Neuron (in vitro differentiated cells): ENCODE measurements at regions not wholly inside any gene's neighbourhood (a gene's known extent, or its start where the extent isn't known, plus 50 kb on each side); places are given as distances from the start of the nearest gene placed in this dataset.

Experiments
- H2AFZ ChIP-seq: one replicate; pipeline ENCODE4 v1.6.1; 2013; ENCODE audit warnings: low read depth, mild to moderate bottlenecking, inconsistent platforms, low read length, moderate library complexity
- H3K27me3 ChIP-seq: one replicate; pipeline ENCODE4 v1.6.1; 2013; ENCODE audit warnings: low read length; ENCODE audit not compliant: insufficient read depth
- H3K36me3 ChIP-seq: one replicate; pipeline ENCODE4 v1.6.1; 2013; ENCODE audit warnings: low read length; ENCODE audit not compliant: insufficient read depth
- H3K4me1 ChIP-seq: one replicate; pipeline ENCODE4 v1.6.1; 2013; ENCODE audit warnings: low read length; ENCODE audit not compliant: insufficient read depth
- H3K4me3 ChIP-seq: 2 replicates; pipeline ENCODE4 v1.5.1; 2013; ENCODE audit warnings: mild to moderate bottlenecking, low read length, moderate library complexity
- H3K9me3 ChIP-seq: one replicate; pipeline ENCODE4 v1.6.1; 2013; ENCODE audit warnings: low read length

DNA sequence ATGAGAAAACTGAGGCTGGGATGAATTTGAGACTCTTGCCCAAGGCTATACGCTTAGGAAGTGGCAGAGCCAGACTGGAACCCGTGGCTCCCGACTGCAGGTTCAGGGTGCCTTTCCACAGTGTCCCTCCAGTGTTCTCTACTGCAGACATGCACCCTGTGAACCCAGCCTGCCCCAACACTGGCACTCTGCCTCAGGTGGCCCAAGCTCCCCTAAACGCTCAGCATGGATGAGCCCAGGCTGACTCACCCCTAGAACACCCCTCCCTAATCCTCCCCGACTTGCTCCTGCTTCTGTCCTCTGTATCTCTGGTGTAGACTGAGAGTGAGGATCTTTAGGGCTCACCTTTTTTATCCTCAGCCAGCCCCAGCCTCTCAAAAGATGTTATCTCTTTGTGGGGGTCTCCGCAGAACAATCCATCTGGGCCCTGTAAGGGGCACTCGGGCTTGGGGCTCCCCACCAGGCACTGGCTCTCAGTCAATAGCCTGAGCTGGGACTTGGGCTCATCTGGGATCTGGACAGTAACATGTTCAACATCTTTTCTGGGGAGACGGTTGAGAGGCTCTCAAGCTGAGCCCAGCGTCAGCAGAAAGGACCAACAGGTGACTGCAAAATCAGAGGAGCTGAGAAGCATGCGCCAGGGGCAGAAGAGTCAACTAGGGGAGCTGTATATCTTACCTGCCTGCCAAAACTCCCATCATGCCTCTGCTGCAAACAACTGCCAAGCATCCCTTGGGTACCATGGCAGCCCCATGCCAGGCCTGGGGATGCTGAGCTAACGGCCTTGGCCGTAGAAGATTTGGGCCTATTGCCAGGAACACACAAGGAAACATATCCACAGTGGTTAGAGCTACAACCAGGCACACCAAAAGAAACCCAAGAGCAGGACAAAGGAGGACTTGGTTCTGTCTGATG is 176.2 kb downstream of the BUD13 start:
- H3K9me3 ChIP-seq, result no peaks in the 10 kb centered on the region
- no peaks in the 10 kb centered on the region for H3K36me3 ChIP-seq
- no peaks in the 10 kb centered on the region for H3K4me1 ChIP-seq
- no peak overlapping the region for H2AFZ ChIP-seq
- no peak overlapping the region for H3K4me3 ChIP-seq
- peaks cover 16% of the 10 kb centered on the region for H3K27me3 ChIP-seq

DNA sequence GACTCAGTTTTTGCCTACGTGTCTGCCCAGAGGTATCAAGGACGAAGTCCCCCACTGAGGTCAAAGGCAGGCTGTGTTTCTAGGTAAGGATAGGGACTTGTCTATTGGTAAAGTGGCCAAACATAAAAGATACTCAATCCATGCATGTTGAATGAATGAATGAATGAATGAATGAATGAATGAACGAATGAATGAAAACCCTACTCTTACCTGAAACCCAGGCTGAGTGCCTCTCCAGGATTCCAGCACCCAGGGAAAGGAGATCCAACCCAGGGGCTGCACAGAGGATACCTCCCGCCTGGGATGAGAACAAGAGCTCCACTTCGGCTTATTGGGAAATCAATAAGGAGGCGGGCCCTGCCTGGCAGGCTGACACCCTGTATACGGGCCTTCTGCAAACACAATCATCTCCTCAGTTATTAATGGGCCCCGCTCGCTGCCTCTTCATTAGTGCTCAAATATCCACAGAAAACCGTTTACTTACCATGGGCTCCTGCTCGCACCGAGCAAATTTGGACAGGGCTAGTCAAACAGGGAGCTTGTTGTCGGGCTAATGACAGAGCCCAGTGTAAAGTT is 177.4 kb downstream of the BUD13 start:
- Histone ChIP-seq H3K4me3 (no peak overlapping the region), H3K4me1 (no peaks in the 10 kb centered on the region), H3K36me3 (no peaks in the 10 kb centered on the region), H2AFZ (no peak overlapping the region), H3K27me3 (peaks cover 16% of the 10 kb centered on the region), H3K9me3 (no peaks in the 10 kb centered on the region)

DNA sequence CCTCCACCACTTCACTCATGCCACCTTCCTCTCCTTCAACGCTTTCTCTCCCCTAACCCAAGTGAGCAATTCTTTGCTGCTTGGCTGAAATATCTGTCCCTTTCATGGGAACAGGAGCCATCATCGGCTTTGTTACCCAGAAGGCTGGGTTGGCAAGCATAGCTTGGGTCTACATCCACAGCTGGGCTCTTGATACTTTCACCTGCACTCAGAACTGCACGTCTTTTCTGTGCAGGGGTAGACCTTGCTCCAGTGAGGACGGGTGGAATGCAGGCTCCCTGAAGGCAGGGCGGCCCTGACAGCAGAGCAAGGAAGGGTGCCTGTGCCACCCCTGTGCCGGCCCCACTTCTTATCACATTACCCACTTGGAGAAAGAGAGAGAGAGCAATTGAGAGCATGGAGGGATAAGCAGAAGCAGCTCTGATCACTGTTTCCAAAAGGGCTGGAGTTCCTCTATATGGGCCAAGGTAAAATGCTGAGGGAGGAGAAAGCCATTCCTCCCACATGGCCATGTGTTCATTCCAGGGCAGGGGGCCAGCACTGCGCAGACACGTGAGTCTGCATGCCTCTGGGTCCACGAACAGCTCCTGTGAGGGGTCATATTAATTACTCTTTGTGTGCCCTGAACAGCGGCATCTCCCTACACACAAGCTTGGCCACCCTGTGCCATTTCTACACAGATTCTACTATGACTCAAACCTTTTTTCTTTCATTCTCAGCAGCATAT is 181.8 kb downstream of the BUD13 start:
- Histone ChIP-seq H3K4me3 (no peak overlapping the region), H3K27me3 (peaks cover 6% of the 10 kb centered on the region), H3K9me3 (no peaks in the 10 kb centered on the region), H3K4me1 (no peaks in the 10 kb centered on the region), H3K36me3 (no peaks in the 10 kb centered on the region), H2AFZ (no peak overlapping the region)

DNA sequence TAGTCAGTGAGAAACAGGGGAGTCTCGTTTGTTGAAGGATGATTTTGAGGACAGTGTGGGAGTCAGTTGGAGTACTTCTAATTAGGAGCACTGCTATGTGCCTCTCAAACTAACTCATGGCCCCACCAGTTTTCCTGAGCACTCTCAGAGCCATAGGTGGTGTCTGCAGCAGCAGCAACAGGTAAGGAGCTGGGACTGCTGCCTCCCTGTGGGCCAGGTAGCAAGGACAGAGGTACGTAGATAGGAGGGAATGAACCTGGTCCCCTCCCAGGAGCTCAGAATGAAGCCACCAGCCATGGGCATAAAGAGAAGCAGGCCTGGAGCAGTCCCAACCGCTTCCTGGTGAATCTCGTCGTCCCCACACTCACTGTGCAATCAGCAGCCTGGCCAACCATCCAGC is 183.4 kb downstream of the BUD13 start:
- H3K4me1 ChIP-seq, result no peaks in the 10 kb centered on the region
- H3K36me3 ChIP-seq, result no peaks in the 10 kb centered on the region
- peaks cover 3% of the 10 kb centered on the region for H3K27me3 ChIP-seq
- H3K9me3 ChIP-seq, result no peaks in the 10 kb centered on the region
- no peak overlapping the region for H3K4me3 ChIP-seq
- H2AFZ ChIP-seq, result no peak overlapping the region

DNA sequence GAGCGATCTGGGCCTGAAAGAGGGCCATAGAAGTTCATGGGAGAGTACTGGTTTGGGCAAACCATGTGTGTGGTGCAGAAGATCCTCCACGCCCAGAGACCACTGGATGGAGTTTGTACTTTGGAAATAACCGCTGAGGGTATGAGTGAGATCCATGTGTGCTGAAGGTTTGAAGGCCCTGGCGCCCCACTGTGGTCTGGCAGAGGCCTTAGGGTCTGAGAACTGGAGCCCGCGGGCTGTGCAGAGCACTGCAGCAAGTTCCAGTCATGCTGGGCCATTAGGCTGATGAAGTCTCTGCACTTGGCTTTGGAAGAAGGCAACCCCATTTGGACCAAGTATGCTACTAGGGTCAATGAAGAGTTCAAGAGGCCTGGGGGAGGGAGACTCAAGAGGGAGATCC is 186.4 kb downstream of the BUD13 start:
- peaks cover 31% of the 10 kb centered on the region for H3K27me3 ChIP-seq
- no peaks in the 10 kb centered on the region for H3K36me3 ChIP-seq
- H2AFZ ChIP-seq, result no peak overlapping the region
- H3K9me3 ChIP-seq, result no peaks in the 10 kb centered on the region
- peaks cover 4% of the 10 kb centered on the region for H3K4me1 ChIP-seq
- H3K4me3 ChIP-seq, result no peak overlapping the region

DNA sequence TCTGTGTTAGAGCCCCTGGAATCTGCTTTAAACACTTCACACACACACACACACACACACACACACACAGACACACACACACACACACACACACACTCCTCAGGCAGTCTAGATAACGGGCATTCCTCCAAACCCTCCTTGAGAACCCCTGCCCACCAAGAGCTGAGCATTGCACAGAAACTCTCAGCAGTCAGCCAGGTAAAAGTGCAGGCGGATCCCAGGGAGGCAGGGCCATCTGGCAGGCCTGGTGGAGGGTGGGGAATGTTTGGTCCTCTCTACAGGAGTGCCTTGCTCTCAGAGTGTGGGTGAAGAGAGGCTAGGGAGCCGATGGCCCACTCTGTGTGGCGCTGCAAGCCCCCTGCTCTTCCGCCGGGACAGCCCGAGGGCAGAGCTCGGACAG is 190.2 kb downstream of the BUD13 start:
- Histone ChIP-seq H3K4me1 (peaks cover 4% of the 10 kb centered on the region), H3K4me3 (no peak overlapping the region), H3K36me3 (no peaks in the 10 kb centered on the region), H3K9me3 (no peaks in the 10 kb centered on the region), H2AFZ (no peak overlapping the region), H3K27me3 (peaks cover 67% of the 10 kb centered on the region)

DNA sequence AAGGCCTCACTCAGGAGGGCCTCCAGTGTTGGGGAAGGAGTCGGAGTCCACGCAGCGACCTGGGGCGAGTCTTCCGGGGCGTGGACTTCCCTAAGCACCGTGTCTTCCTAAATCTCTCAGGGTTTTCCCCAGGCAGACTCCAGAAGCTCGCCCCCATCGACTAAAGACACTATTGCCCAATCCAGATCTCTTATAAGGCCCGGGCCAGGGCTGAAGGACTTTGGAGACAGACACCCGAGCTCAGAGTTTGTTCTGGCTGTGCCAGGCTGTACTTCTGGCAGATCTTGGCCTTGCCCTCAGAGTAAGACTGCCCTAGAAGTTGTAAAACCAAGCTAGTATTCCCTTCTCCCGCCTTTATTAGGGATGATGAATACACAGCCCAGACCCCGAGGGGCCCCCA is 191.4 kb downstream of the BUD13 start:
- Histone ChIP-seq H3K4me3 (no peak overlapping the region), H3K27me3 (peaks cover 79% of the 10 kb centered on the region), H3K9me3 (no peaks in the 10 kb centered on the region)

DNA sequence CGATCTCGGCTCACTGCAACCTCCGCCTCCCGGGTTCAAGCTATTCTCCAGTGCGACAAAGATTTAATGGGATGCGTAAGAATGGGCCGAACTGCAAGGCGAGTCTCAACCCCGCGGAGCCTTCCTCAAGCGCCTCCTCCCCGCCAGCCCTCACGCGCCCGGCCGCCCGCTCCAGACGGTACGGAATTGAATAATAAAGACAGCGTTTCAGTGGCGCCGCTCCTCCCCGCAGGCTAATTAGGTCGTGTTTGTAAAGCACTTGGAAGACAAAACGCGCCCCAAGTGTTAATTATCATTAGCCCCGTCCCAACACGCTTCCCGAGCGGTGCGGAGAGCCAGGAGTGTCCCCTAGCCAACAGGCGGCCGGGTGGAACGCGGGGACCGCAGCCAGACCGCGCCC is 192.0 kb downstream of the BUD13 start:
- Histone ChIP-seq H3K4me1 (peaks cover 4% of the 10 kb centered on the region), H3K4me3 (no peak overlapping the region), H3K27me3 (peaks cover 79% of the 10 kb centered on the region), H3K36me3 (no peaks in the 10 kb centered on the region), H3K9me3 (no peaks in the 10 kb centered on the region), H2AFZ (no peak overlapping the region)

More for the DNA sequence above, 191.4 kb downstream of the BUD13 start:
- peaks cover 4% of the 10 kb centered on the region for H3K4me1 ChIP-seq
- no peaks in the 10 kb centered on the region for H3K36me3 ChIP-seq
- H2AFZ ChIP-seq, result no peak overlapping the region

DNA sequence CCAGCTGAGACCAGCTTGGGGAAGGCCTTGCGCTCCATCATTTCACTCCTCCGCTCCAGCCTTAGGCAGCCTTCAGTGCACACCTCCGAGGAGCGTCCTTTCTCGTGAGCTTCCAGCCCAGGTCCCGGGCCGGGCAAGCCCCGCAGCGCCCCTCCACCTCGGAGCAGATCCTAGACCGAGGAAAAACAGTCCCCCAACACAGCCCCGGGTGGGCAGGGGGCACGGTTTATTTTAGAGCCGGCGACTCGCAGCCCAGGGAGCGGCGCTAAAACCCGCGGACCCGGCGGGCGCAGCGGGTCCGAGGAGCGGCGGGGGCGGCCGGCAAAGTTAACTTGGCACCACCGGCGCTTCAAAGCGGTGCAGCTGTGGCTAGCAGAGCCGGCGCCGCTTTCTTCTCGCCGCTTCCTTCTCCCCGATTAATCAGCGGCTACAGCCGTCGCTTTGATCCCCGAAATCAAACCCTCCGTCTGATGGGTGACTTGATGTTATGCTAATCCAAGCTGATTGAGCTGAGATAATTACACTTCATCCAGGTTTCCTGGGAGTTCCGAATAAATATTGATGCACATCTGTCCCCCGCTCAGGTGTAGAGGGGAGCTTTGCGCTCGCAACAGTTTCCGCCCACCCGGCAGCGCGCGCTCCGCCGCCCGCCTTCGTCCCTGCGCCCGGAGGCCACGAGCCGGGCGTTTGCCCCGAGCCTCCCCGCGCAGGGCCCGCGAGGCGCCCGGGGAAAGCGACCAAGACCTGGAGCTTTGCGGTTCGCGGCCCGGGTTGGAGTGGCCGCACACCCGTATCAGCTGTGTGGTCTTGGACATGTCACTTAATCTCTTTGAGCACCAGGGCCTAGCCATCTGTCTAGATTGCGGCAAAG is 192.7 kb downstream of the BUD13 start:
- H3K4me3 ChIP-seq, result no peak overlapping the region

DNA sequence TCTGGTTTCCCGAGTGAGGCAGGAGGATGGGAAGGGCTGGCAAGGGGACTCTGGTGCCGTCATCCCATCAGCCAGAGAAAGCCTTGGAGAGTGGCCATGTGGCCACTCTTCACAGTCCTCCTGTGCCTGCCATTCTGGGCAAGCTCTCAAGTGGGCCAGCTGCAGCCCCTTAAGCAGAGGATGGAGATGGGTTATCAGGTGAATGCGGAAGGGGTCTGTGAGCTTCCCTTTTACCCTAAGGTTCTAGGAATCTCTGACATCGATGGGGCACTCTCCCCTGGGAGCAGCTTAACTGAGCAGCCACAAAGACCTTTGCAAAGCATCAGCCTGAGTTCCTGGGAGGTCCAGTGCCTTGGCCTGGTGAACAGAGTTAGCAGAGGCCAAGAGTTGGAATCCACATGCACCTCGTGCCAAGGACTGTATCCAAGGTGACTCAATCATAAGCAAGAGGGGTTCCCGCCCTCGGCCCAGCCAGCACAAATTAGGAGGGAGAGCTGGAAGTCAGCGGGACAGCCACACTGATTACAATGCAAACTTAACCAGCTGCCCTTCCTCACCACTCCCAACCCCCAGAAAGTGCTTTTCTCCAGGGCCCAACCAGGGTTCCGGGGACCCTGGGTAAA is 193.6 kb downstream of the BUD13 start:
- Histone ChIP-seq H3K4me1 (peaks cover 4% of the 10 kb centered on the region), H3K36me3 (no peaks in the 10 kb centered on the region), H2AFZ (no peak overlapping the region), H3K9me3 (no peaks in the 10 kb centered on the region), H3K27me3 (peaks cover 73% of the 10 kb centered on the region), H3K4me3 (no peak overlapping the region)

More for the DNA sequence above, 192.7 kb downstream of the BUD13 start:
- Histone ChIP-seq H3K9me3 (no peaks in the 10 kb centered on the region), H3K27me3 (peaks cover 79% of the 10 kb centered on the region), H2AFZ (no peak overlapping the region), H3K36me3 (no peaks in the 10 kb centered on the region), H3K4me1 (peaks cover 4% of the 10 kb centered on the region)

DNA sequence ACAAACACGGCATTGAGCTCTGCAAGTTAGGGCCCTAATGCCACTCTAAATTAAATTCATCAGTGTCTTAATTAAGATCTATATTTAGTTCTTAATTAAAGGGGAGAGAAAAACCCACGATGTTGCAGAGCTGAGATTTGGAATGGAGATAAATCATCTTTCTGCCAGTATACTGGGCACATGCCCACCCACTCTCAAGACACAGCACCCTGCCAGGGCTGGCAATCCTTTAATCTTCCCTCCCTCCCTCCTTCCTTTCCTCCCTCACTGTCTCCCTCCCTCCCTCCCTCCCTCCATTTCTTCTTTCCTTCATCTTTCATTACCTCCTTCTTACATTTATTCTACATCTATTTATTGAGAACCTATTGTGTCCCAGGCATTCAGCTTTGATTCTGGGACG is 194.8 kb downstream of the BUD13 start:
- H3K27me3 ChIP-seq, result peaks cover 62% of the 10 kb centered on the region
- no peak overlapping the region for H2AFZ ChIP-seq
- H3K4me1 ChIP-seq, result no peaks in the 10 kb centered on the region
- no peak overlapping the region for H3K4me3 ChIP-seq
- no peaks in the 10 kb centered on the region for H3K9me3 ChIP-seq
- H3K36me3 ChIP-seq, result no peaks in the 10 kb centered on the region

DNA sequence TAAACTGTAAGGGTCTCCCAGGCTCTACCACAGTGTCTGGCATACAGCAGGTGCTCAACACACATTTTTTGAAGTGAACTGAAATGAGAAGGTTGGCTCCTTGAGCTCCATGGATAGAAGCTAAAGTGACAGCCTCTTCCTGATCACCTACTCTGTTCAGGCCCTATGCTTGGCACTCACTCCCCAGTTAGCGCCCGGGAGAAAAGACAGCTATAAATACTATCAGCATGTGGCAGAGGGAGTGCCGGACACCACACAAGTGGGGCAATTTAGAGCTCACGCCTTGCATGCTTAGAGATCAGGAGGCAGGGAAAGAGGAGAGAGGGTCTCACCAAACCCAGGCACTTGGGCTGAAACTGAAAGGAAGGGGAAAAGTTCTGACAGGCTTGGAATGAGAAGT is 195.5 kb downstream of the BUD13 start:
- no peaks in the 10 kb centered on the region for H3K4me1 ChIP-seq
- H3K27me3 ChIP-seq, result peaks cover 56% of the 10 kb centered on the region

More for the DNA sequence above, 195.5 kb downstream of the BUD13 start:
- Histone ChIP-seq H2AFZ (no peak overlapping the region), H3K4me3 (no peak overlapping the region), H3K9me3 (no peaks in the 10 kb centered on the region), H3K36me3 (no peaks in the 10 kb centered on the region)
